Nephron progenitor cell (in vitro differentiated cells): ENCODE measurements at regions not wholly inside any gene's neighbourhood (a gene's known extent, or its start where the extent isn't known, plus 50 kb on each side); places are given as distances from the start of the nearest gene placed in this dataset.

Experiments
- DNase-seq: peaks from one replicate; pipeline ENCODE4 v3.0.0; 2021
- H3K27ac Mint-ChIP-seq: 2 replicates; pipeline ENCODE4 v1.8.0; 2021; ENCODE audit warnings: mild to moderate bottlenecking, moderate library complexity, mixed read lengths
- H3K27me3 Mint-ChIP-seq: 2 replicates; pipeline ENCODE4 v1.8.0; 2021; ENCODE audit warnings: mild to moderate bottlenecking, low read depth, mixed read lengths; ENCODE audit not compliant: poor library complexity
- H3K36me3 Mint-ChIP-seq: 2 replicates; pipeline ENCODE4 v1.8.0; 2021; ENCODE audit warnings: low read depth, mixed read lengths
- H3K4me1 Mint-ChIP-seq: 2 replicates; pipeline ENCODE4 v1.8.0; 2021; ENCODE audit warnings: mixed read lengths
- H3K4me3 Mint-ChIP-seq: 2 replicates; pipeline ENCODE4 v1.8.0; 2021; ENCODE audit warnings: mild to moderate bottlenecking, moderate library complexity, mixed read lengths
- H3K9me3 Mint-ChIP-seq: 2 replicates; pipeline ENCODE4 v1.8.0; 2021; ENCODE audit warnings: mild to moderate bottlenecking, moderate library complexity, mixed read lengths
- CTCF ChIP-seq: fragments of 200-600 bp; sonication (generic); IDR thresholded peaks from 2 replicates; pipeline ENCODE4 v1.5.0; 2021; ENCODE audit warnings: antibody characterized with exemption

- no peak for DNase-seq
- Mint-ChIP-seq H3K27ac (no peak overlapping the region), H3K9me3 (no peaks in the 10 kb centered on the region), H3K36me3 (no peaks in the 10 kb centered on the region), H3K27me3 (no peaks in the 10 kb centered on the region), H3K4me3 (no peak overlapping the region), H3K4me1 (no peaks in the 10 kb centered on the region)
- TF ChIP-seq CTCF: no peak
These were observed 1418.3 kb downstream of the CDH11 start for GRCh38 chr16:63703612-63704011.

- TF ChIP-seq CTCF: no peak
- Mint-ChIP-seq H3K27me3 (no peaks in the 10 kb centered on the region), H3K36me3 (no peaks in the 10 kb centered on the region), H3K4me3 (no peak overlapping the region), H3K27ac (no peak overlapping the region), H3K9me3 (no peaks in the 10 kb centered on the region), H3K4me1 (no peaks in the 10 kb centered on the region)
- DNase-seq: no peak
These were observed 1418.8 kb downstream of the CDH11 start for GRCh38 chr16:63702981-63703590.

GRCh38 chr16:63697736-63698135 is 1424.1 kb downstream of the CDH11 start:
- no peaks in the 10 kb centered on the region for H3K9me3 Mint-ChIP-seq

GRCh38 chr16:63695347-63695746 is 1426.5 kb downstream of the CDH11 start:
- no peak for DNase-seq
- H3K4me3 Mint-ChIP-seq: no peak overlapping the region
- TF ChIP-seq CTCF: no peak
- no peak overlapping the region for H3K27ac Mint-ChIP-seq
- no peaks in the 10 kb centered on the region for H3K9me3 Mint-ChIP-seq
- H3K36me3 Mint-ChIP-seq: no peaks in the 10 kb centered on the region
- H3K27me3 Mint-ChIP-seq: peaks cover 7% of the 10 kb centered on the region
- no peaks in the 10 kb centered on the region for H3K4me1 Mint-ChIP-seq

More at GRCh38 chr16:63697736-63698135, 1424.1 kb downstream of the CDH11 start:
- no peak for TF ChIP-seq CTCF
- Mint-ChIP-seq H3K27ac (no peak overlapping the region), H3K27me3 (peaks cover 4% of the 10 kb centered on the region), H3K4me3 (no peak overlapping the region), H3K36me3 (no peaks in the 10 kb centered on the region), H3K4me1 (no peaks in the 10 kb centered on the region)
- DNase-seq: no peak

- TF ChIP-seq CTCF: no peak
- Mint-ChIP-seq H3K4me3 (no peak overlapping the region), H3K36me3 (no peaks in the 10 kb centered on the region), H3K4me1 (no peaks in the 10 kb centered on the region), H3K27me3 (peaks cover 7% of the 10 kb centered on the region), H3K9me3 (no peaks in the 10 kb centered on the region), H3K27ac (no peak overlapping the region)
- DNase-seq: no peak
These were observed 1430.9 kb downstream of the CDH11 start for GRCh38 chr16:63690961-63691360.

- no peaks in the 10 kb centered on the region for H3K9me3 Mint-ChIP-seq
- no peaks in the 10 kb centered on the region for H3K4me1 Mint-ChIP-seq
- no peak for DNase-seq
- H3K27ac Mint-ChIP-seq: no peak overlapping the region
- no peak for TF ChIP-seq CTCF
- no peak overlapping the region for H3K4me3 Mint-ChIP-seq
- no peaks in the 10 kb centered on the region for H3K36me3 Mint-ChIP-seq
- peaks cover 7% of the 10 kb centered on the region for H3K27me3 Mint-ChIP-seq
These were observed 1431.6 kb downstream of the CDH11 start for GRCh38 chr16:63690267-63690666.
